ENCODE measurements at regions not wholly inside any gene's neighbourhood (a gene's known extent, or its start where the extent isn't known, plus 50 kb on each side); places are given as distances from the start of the nearest gene placed in this dataset.

DNA sequence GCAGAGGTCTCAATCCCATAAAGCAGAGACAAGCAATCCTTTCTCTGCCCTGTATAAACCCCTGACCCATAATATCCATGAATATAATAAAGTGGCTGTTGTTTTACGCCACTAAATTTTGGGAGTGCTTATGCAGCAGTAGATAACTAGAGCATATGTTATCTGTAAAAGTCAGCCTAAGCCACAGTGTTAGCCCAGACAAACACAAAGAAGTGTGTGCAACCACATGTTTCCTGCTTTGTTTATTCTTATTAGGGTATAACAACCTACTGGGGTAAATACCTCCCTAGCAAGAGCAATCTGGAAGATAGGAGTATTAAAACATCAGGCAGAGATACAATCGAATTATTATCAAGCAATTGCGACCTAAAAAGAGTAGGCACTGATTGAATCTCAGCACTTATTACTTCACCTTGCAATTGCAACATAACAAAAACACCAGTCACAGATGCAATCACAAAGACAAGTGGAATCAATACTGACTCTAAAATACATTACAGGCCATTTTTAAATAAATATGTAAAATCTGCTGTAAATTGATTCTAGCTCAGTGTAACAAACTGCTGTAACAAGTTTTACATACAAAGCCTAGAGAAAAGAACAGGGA is 94.6 kb upstream of the UBE2E2 start:
- intact Hi-C loops (cut with micrococcal nuclease; ENCODE audit: unreplicated experiment), result no loop called here
- H3K4me3 ChIP-seq (ENCODE audit: low read depth, low read length, poor library complexity, severe bottlenecking), result no peak overlapping the region
- TF ChIP-seq, protein P1, sequence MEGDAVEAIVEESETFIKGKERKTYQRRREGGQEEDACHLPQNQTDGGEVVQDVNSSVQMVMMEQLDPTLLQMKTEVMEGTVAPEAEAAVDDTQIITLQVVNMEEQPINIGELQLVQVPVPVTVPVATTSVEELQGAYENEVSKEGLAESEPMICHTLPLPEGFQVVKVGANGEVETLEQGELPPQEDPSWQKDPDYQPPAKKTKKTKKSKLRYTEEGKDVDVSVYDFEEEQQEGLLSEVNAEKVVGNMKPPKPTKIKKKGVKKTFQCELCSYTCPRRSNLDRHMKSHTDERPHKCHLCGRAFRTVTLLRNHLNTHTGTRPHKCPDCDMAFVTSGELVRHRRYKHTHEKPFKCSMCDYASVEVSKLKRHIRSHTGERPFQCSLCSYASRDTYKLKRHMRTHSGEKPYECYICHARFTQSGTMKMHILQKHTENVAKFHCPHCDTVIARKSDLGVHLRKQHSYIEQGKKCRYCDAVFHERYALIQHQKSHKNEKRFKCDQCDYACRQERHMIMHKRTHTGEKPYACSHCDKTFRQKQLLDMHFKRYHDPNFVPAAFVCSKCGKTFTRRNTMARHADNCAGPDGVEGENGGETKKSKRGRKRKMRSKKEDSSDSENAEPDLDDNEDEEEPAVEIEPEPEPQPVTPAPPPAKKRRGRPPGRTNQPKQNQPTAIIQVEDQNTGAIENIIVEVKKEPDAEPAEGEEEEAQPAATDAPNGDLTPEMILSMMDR (conservative IDR thresholded peaks at IDR 0.05; ENCODE audit: low read depth, low read length), result no peak
- TF ChIP-seq EZH2 (IDR thresholded peaks at IDR 0.05; ENCODE audit: borderline replicate concordance, low read depth, low read length, poor library complexity, severe bottlenecking), result no peak
- H3K4me1 ChIP-seq (ENCODE audit: insufficient read depth, low read length, poor library complexity, severe bottlenecking), result no peaks in the 10 kb centered on the region
- H3K27me3 ChIP-seq (replicated peaks; ENCODE audit: insufficient read depth, low read depth, low read length, poor library complexity), result no peaks in the 10 kb centered on the region
- ChIA-PET POLR2A (ENCODE audit: low non-redundant PET) (no interaction called here), CTCF (no interaction called here)
- BruUV-seq (replicated peaks), result no TSS peak
- no peak for DNase-seq (ENCODE audit: low spot score)
- H3K36me3 ChIP-seq (ENCODE audit: insufficient read depth, low read length, poor library complexity, severe bottlenecking), result no peaks in the 10 kb centered on the region
- H3K9me3 ChIP-seq (ENCODE audit: low read depth, low read length, poor library complexity, severe bottlenecking), result no peaks in the 10 kb centered on the region
- H3K27ac ChIP-seq (ENCODE audit: low read depth, low read length, poor library complexity, severe bottlenecking), result no peak overlapping the region

DNA sequence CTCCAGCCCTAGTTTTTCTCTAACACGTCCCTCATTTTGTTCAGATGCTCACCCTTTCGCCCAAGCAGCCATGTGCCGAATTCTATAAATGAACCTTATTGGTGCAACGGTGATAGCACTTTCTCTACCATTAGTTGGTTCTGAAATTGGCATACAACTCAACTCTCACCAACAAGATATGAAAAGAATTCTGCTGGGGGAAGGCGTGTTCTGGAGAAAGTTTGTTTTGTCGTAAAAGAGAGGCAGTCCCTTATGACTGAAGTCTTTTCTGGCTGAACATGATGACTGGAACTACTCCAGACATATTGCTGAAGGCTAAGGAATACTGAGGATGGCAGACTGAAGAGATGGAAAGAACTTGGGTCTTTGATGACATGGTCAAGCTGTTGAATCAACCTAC is 91.8 kb upstream of the UBE2E2 start:
- H3K27ac ChIP-seq (ENCODE audit: low read depth, low read length, poor library complexity, severe bottlenecking), result no peak overlapping the region
- no peaks in the 10 kb centered on the region for H3K27me3 ChIP-seq (replicated peaks; ENCODE audit: insufficient read depth, low read depth, low read length, poor library complexity)
- no peak for DNase-seq (ENCODE audit: low spot score)
- ChIA-PET CTCF (no interaction called here), POLR2A (ENCODE audit: low non-redundant PET) (no interaction called here)
- TF ChIP-seq, protein P1 (conservative IDR thresholded peaks at IDR 0.05; ENCODE audit: low read depth, low read length), result no peak
- TF ChIP-seq EZH2 (IDR thresholded peaks at IDR 0.05; ENCODE audit: borderline replicate concordance, low read depth, low read length, poor library complexity, severe bottlenecking), result no peak
- H3K4me3 ChIP-seq (ENCODE audit: low read depth, low read length, poor library complexity, severe bottlenecking), result no peak overlapping the region
- no peaks in the 10 kb centered on the region for H3K4me1 ChIP-seq (ENCODE audit: insufficient read depth, low read length, poor library complexity, severe bottlenecking)
- intact Hi-C loops (cut with micrococcal nuclease; ENCODE audit: unreplicated experiment), result no loop called here
- H3K9me3 ChIP-seq (ENCODE audit: low read depth, low read length, poor library complexity, severe bottlenecking), result no peaks in the 10 kb centered on the region
- BruUV-seq (replicated peaks), result no TSS peak
- H3K36me3 ChIP-seq (ENCODE audit: insufficient read depth, low read length, poor library complexity, severe bottlenecking), result no peaks in the 10 kb centered on the region

DNA sequence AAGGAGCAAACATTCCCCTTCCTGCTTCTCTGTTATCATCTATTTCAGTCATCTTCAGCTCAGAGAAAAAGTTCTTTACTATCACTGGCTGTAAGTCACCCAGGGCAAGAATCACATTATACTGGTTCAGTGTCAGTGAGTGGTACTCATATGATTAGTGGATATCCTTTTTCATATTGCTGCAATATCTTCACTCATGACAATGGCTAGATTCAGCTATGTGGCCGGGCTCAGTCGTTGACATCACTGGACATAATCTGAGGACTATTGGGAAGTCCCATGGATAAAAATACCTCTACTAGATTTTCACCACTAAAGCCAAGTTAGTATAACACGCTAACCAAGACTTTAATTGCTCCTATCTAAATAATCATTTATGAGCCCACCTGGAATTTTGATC is 91.3 kb upstream of the UBE2E2 start:
- TF ChIP-seq EZH2 (IDR thresholded peaks at IDR 0.05; ENCODE audit: borderline replicate concordance, low read depth, low read length, poor library complexity, severe bottlenecking), result no peak
- TF ChIP-seq, protein P1 (conservative IDR thresholded peaks at IDR 0.05; ENCODE audit: low read depth, low read length), result no peak
- no peaks in the 10 kb centered on the region for H3K27me3 ChIP-seq (replicated peaks; ENCODE audit: insufficient read depth, low read depth, low read length, poor library complexity)
- no peak overlapping the region for H3K4me3 ChIP-seq (ENCODE audit: low read depth, low read length, poor library complexity, severe bottlenecking)
- ChIA-PET POLR2A (ENCODE audit: low non-redundant PET) (no interaction called here), CTCF (no interaction called here)
- H3K36me3 ChIP-seq (ENCODE audit: insufficient read depth, low read length, poor library complexity, severe bottlenecking), result no peaks in the 10 kb centered on the region
- H3K9me3 ChIP-seq (ENCODE audit: low read depth, low read length, poor library complexity, severe bottlenecking), result no peaks in the 10 kb centered on the region
- intact Hi-C loops (cut with micrococcal nuclease; ENCODE audit: unreplicated experiment), result no loop called here
- no TSS peak for BruUV-seq (replicated peaks)
- no peak for DNase-seq (ENCODE audit: low spot score)
- H3K4me1 ChIP-seq (ENCODE audit: insufficient read depth, low read length, poor library complexity, severe bottlenecking), result no peaks in the 10 kb centered on the region
- H3K27ac ChIP-seq (ENCODE audit: low read depth, low read length, poor library complexity, severe bottlenecking), result no peak overlapping the region
